ENCODE measurements at regions not wholly inside any gene's neighbourhood (a gene's known extent, or its start where the extent isn't known, plus 50 kb on each side); places are given as distances from the start of the nearest gene placed in this dataset.

GRCh38 chr2:128486640-128487375 is 168.1 kb upstream of the HS6ST1 start:
- Histone ChIP-seq H3K9ac (ENCODE audit: low read length) (no peak overlapping the region), H3K4me1 (ENCODE audit: control insufficient read depth, insufficient read depth, low read length) (peaks cover 43% of the 10 kb centered on the region), H3K4me3 (ENCODE audit: low read depth, low read length) (no peak overlapping the region), H3K27ac (ENCODE audit: low read depth, low read length) (no peak overlapping the region), H3K27me3 (ENCODE audit: control insufficient read depth, insufficient read depth, low read length) (no peaks in the 10 kb centered on the region), H3K9me3 (ENCODE audit: control insufficient read depth, insufficient read depth, low read depth, low read length) (no peaks in the 10 kb centered on the region), H3K36me3 (ENCODE audit: control insufficient read depth, insufficient read depth, low read length) (no peaks in the 10 kb centered on the region)

GRCh38 chr2:128487650-128488387 is 169.2 kb upstream of the HS6ST1 start:
- no peaks in the 10 kb centered on the region for H3K27me3 ChIP-seq (ENCODE audit: control insufficient read depth, insufficient read depth, low read length)
- no peak overlapping the region for H3K27ac ChIP-seq (ENCODE audit: low read depth, low read length)
- H3K4me1 ChIP-seq (ENCODE audit: control insufficient read depth, insufficient read depth, low read length), result peaks cover 54% of the 10 kb centered on the region
- no peak overlapping the region for H3K9ac ChIP-seq (ENCODE audit: low read length)
- H3K4me3 ChIP-seq (ENCODE audit: low read depth, low read length), result no peak overlapping the region
- no peaks in the 10 kb centered on the region for H3K36me3 ChIP-seq (ENCODE audit: control insufficient read depth, insufficient read depth, low read length)
- H3K9me3 ChIP-seq (ENCODE audit: control insufficient read depth, insufficient read depth, low read depth, low read length), result no peaks in the 10 kb centered on the region

- Histone ChIP-seq H3K4me1 (ENCODE audit: control insufficient read depth, insufficient read depth, low read length) (peaks cover 57% of the 10 kb centered on the region), H3K27me3 (ENCODE audit: control insufficient read depth, insufficient read depth, low read length) (no peaks in the 10 kb centered on the region), H3K27ac (ENCODE audit: low read depth, low read length) (no peak overlapping the region), H3K9me3 (ENCODE audit: control insufficient read depth, insufficient read depth, low read depth, low read length) (no peaks in the 10 kb centered on the region), H3K36me3 (ENCODE audit: control insufficient read depth, insufficient read depth, low read length) (no peaks in the 10 kb centered on the region), H3K4me3 (ENCODE audit: low read depth, low read length) (no peak overlapping the region), H3K9ac (ENCODE audit: low read length) (no peak overlapping the region)
Measured at GRCh38 chr2:128488434-128488833, 169.8 kb upstream of the HS6ST1 start.

DNA sequence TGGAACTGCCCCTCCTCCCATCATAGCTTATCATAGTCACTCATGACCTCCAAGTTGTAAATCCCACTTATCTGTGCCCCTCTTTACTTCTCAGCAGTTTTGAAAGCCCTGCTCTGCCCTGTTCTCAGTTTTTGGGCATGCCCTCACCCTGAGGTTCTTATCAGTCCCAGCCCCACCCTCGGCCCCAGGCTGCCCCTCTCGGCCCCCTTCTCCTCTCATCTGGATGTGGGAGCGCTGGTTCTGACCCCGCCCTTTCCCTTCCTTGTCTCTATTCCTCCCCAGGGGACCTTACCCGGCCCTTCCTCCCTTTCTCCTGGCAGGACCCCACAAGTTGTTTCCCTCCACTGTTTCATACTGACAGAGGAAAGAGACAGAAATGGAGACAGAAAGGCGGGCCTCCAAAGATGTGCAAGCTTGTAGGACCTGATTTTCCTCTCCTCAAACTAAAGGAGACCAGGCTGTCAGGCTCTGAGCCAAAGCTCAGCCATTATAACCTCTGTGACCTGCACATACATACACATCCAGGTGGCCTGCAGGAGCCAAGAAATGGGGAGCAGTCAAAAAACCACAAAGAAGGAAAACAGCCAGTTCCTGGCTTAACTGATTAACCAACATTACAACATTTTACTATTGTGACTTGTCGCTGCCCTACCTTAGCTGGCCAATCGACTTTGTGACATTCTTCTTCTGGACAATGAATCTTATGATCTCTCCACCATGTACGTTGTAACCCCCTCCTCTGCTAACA is 171.0 kb upstream of the HS6ST1 start:
- peaks cover 61% of the 10 kb centered on the region for H3K4me1 ChIP-seq (ENCODE audit: control insufficient read depth, insufficient read depth, low read length)
- H3K9me3 ChIP-seq (ENCODE audit: control insufficient read depth, insufficient read depth, low read depth, low read length), result no peaks in the 10 kb centered on the region
- H3K27me3 ChIP-seq (ENCODE audit: control insufficient read depth, insufficient read depth, low read length), result no peaks in the 10 kb centered on the region
- no peak overlapping the region for H3K9ac ChIP-seq (ENCODE audit: low read length)
- no peak overlapping the region for H3K27ac ChIP-seq (ENCODE audit: low read depth, low read length)
- H3K4me3 ChIP-seq (ENCODE audit: low read depth, low read length), result no peak overlapping the region
- H3K36me3 ChIP-seq (ENCODE audit: control insufficient read depth, insufficient read depth, low read length), result no peaks in the 10 kb centered on the region

DNA sequence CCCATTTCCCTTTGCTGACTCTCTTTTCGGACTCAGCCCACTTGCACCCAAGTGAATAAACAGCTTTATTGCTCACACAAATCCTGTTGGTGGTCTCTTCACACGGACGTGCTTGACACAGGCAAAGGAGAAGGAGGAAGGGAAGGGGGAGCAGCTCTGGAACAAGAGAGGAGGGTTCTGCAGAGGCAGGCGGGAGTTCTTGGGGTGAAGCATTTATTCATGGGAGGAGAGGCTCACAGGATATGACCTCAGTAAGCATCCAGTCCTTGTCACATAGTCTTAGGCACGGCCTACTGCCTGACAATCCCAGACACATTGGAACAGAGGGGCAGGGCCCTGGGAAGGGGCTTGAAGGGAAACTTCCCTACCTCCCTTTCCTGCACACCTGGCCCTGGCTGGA is 171.7 kb upstream of the HS6ST1 start:
- Histone ChIP-seq H3K27me3 (ENCODE audit: control insufficient read depth, insufficient read depth, low read length) (no peaks in the 10 kb centered on the region), H3K9ac (ENCODE audit: low read length) (no peak overlapping the region), H3K9me3 (ENCODE audit: control insufficient read depth, insufficient read depth, low read depth, low read length) (no peaks in the 10 kb centered on the region), H3K4me1 (ENCODE audit: control insufficient read depth, insufficient read depth, low read length) (peaks cover 61% of the 10 kb centered on the region), H3K27ac (ENCODE audit: low read depth, low read length) (no peak overlapping the region), H3K36me3 (ENCODE audit: control insufficient read depth, insufficient read depth, low read length) (no peaks in the 10 kb centered on the region), H3K4me3 (ENCODE audit: low read depth, low read length) (no peak overlapping the region)

DNA sequence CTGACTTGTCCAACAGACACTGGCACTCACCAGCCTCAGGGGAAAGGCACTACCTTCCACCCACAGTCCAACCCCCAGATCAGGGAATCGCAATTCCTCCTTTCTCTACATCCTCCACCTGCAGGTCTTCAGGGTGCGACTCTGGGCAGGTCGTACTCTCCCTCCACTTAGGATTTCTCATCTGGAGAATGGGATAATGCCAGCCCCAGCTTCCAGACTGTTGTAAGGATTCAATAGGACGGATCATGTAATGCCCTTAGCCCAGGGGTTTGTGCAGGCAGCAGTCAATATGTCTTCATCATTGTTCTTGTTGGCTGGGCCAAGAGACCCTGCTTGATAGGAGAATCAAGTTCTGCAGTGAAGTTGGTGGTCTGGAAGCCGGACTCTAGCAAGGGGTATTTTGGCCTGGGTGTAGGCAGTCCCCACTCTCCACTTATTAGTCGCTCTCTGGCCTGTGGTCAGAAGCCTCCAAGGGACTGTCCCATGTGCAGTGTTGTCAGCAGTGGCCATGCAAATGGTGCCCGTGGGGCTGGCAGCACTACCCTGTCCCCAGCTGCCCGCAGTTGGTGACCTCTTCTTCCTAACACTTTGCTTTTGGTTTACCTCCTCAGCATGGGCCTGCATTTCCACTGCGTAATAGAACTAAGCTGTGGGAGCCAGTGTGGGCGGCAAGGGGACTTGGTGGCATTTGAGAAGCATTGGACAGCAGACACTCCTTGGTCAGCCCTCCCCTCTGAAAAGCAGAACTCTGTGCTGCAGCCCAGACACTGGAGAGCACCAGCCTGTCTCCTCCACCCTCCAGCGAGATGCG is 172.4 kb upstream of the HS6ST1 start:
- Histone ChIP-seq H3K9me3 (ENCODE audit: control insufficient read depth, insufficient read depth, low read depth, low read length) (no peaks in the 10 kb centered on the region), H3K27ac (ENCODE audit: low read depth, low read length) (peak overlapping the region; percentile 66)

GRCh38 chr2:128491692-128492244 is 173.1 kb upstream of the HS6ST1 start:
- Histone ChIP-seq H3K27ac (ENCODE audit: low read depth, low read length) (peak overlapping the region; percentile 66), H3K27me3 (ENCODE audit: control insufficient read depth, insufficient read depth, low read length) (no peaks in the 10 kb centered on the region), H3K9me3 (ENCODE audit: control insufficient read depth, insufficient read depth, low read depth, low read length) (no peaks in the 10 kb centered on the region), H3K4me3 (ENCODE audit: low read depth, low read length) (peak overlapping the region; percentile 40), H3K9ac (ENCODE audit: low read length) (peak overlapping the region; percentile 51), H3K4me1 (ENCODE audit: control insufficient read depth, insufficient read depth, low read length) (peaks cover 61% of the 10 kb centered on the region), H3K36me3 (ENCODE audit: control insufficient read depth, insufficient read depth, low read length) (no peaks in the 10 kb centered on the region)

More for the DNA sequence above, 172.4 kb upstream of the HS6ST1 start:
- Histone ChIP-seq H3K9ac (ENCODE audit: low read length) (no peak overlapping the region), H3K36me3 (ENCODE audit: control insufficient read depth, insufficient read depth, low read length) (no peaks in the 10 kb centered on the region), H3K27me3 (ENCODE audit: control insufficient read depth, insufficient read depth, low read length) (no peaks in the 10 kb centered on the region), H3K4me1 (ENCODE audit: control insufficient read depth, insufficient read depth, low read length) (peaks cover 61% of the 10 kb centered on the region), H3K4me3 (ENCODE audit: low read depth, low read length) (peak overlapping the region; percentile 40)

GRCh38 chr2:128492966-128493811 is 174.5 kb upstream of the HS6ST1 start:
- Histone ChIP-seq H3K27ac (ENCODE audit: low read depth, low read length) (no peak overlapping the region), H3K4me3 (ENCODE audit: low read depth, low read length) (peak overlapping the region; percentile 30; the same call in 1 of the 2 replicates), H3K9me3 (ENCODE audit: control insufficient read depth, insufficient read depth, low read depth, low read length) (no peaks in the 10 kb centered on the region), H3K27me3 (ENCODE audit: control insufficient read depth, insufficient read depth, low read length) (no peaks in the 10 kb centered on the region), H3K9ac (ENCODE audit: low read length) (no peak overlapping the region), H3K36me3 (ENCODE audit: control insufficient read depth, insufficient read depth, low read length) (no peaks in the 10 kb centered on the region), H3K4me1 (ENCODE audit: control insufficient read depth, insufficient read depth, low read length) (peaks cover 54% of the 10 kb centered on the region)

DNA sequence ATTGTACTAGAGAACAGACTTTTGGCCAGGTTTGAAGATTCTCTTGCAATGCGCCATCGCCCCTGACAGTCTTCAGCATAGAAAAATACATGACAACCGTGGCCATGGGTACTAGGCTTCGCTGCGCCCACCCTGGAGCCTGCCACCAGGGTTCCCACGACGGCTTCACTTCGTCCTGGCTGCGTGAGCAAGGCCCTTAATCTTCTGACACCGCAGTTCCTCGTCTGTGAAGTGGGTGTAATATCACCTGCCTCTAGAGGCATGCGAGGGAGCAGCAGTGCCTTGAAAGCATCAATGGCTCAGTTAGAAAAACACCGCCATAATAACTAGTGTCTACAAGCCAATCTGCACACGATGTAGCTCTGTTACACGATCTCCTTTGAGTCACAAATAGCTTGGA is 175.2 kb upstream of the HS6ST1 start:
- H3K4me1 ChIP-seq (ENCODE audit: control insufficient read depth, insufficient read depth, low read length), result peaks cover 47% of the 10 kb centered on the region
- no peak overlapping the region for H3K27ac ChIP-seq (ENCODE audit: low read depth, low read length)
- no peaks in the 10 kb centered on the region for H3K36me3 ChIP-seq (ENCODE audit: control insufficient read depth, insufficient read depth, low read length)
- H3K4me3 ChIP-seq (ENCODE audit: low read depth, low read length), result peak overlapping the region; percentile 30; the same call in 1 of the 2 replicates
- no peaks in the 10 kb centered on the region for H3K27me3 ChIP-seq (ENCODE audit: control insufficient read depth, insufficient read depth, low read length)
- no peak overlapping the region for H3K9ac ChIP-seq (ENCODE audit: low read length)
- H3K9me3 ChIP-seq (ENCODE audit: control insufficient read depth, insufficient read depth, low read depth, low read length), result no peaks in the 10 kb centered on the region

DNA sequence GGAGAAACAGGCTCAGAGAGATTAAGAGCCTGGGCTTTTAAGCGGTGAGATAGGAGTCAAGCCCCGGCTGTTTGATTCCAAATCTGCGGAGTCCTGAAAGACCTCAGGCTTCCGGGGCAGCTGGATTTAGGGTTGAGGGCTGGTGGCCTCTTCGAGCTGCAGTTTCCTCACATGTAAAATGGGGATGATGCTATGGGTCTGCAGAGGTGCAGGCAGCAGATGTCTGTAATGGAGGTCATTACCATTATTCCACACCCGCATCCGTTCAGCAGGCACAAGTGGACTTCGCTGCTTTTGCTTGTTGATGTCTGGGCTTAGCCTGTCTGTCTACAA is 175.6 kb upstream of the HS6ST1 start:
- H3K27me3 ChIP-seq (ENCODE audit: control insufficient read depth, insufficient read depth, low read length), result no peaks in the 10 kb centered on the region
- H3K4me3 ChIP-seq (ENCODE audit: low read depth, low read length), result no peak overlapping the region
- H3K9ac ChIP-seq (ENCODE audit: low read length), result no peak overlapping the region
- H3K27ac ChIP-seq (ENCODE audit: low read depth, low read length), result no peak overlapping the region
- no peaks in the 10 kb centered on the region for H3K36me3 ChIP-seq (ENCODE audit: control insufficient read depth, insufficient read depth, low read length)
- no peaks in the 10 kb centered on the region for H3K9me3 ChIP-seq (ENCODE audit: control insufficient read depth, insufficient read depth, low read depth, low read length)
- peaks cover 43% of the 10 kb centered on the region for H3K4me1 ChIP-seq (ENCODE audit: control insufficient read depth, insufficient read depth, low read length)
